ENCODE measurements at regions not wholly inside any gene's neighbourhood (a gene's known extent, or its start where the extent isn't known, plus 50 kb on each side); places are given as distances from the start of the nearest gene placed in this dataset.

DNA sequence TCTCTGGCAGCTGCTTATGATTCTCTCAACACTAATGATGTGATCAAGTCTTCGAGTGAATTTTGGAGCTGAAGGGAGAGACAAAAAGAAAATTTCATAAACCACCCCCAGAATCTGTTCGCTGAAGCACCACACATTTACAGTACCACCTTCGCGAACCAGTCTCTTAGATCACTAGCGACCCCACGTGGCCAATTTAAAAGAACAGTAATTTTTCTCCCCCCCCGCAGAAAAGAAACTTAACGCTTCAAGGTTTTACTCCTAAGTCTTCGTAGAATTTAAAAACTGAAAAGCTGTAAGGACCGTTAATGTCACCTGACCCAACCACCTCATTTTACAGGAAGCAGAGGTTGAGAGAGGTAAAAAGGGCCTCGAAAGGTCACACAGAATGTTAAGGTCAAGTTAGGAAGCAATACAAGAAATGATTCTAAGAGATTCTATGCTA is 187.5 kb downstream of the QDPR start:
- ATAC-seq = peak; percentile 89
- Mint-ChIP-seq H3K9me3 (no peaks in the 10 kb centered on the region), H3K27ac (peak overlapping the region; percentile 73), H3K4me1 (ENCODE audit: low read depth) (peaks cover 15% of the 10 kb centered on the region), H3K36me3 (ENCODE audit: low read depth) (no peaks in the 10 kb centered on the region), H3K4me3 (peak overlapping the region; percentile 18), H3K27me3 (no peaks in the 10 kb centered on the region)
- TF ChIP-seq CTCF (IDR thresholded peaks at IDR 0.05) = peak; percentile 59
- peak; percentile 74 for DNase-seq
- intact Hi-C loops (cut with micrococcal nuclease) = loop anchor here (10.0 kb wide), 1 partner anchor 530 kb away; no protein-coding TSS in a partner anchor
- POLR2A ChIA-PET = interaction anchor here (0.6 kb wide), 2 partner anchors 8 to 75 kb away, joined by 3 read pairs; no protein-coding TSS in a partner anchor
- CTCF ChIA-PET = interaction anchor here (0.6 to 3.4 kb wide), 33 partner anchors 9 to 1036 kb away, joined by 3 to 23 read pairs (median 4); no protein-coding TSS in a partner anchor

- peak overlapping the region; percentile 18 for H3K4me3 Mint-ChIP-seq
- peaks cover 15% of the 10 kb centered on the region for H3K4me1 Mint-ChIP-seq (ENCODE audit: low read depth)
- CTCF ChIA-PET = interaction anchor here (0.6 to 3.4 kb wide), 29 partner anchors 8 to 1035 kb away, joined by 3 to 23 read pairs (median 4); no protein-coding TSS in a partner anchor
- no peaks in the 10 kb centered on the region for H3K9me3 Mint-ChIP-seq
- DNase-seq = no peak
- peaks cover 1% of the 10 kb centered on the region for H3K27me3 Mint-ChIP-seq
- POLR2A ChIA-PET = no interaction called here
- ATAC-seq = no peak
- no peaks in the 10 kb centered on the region for H3K36me3 Mint-ChIP-seq (ENCODE audit: low read depth)
- intact Hi-C loops (cut with micrococcal nuclease) = loop anchor here (10.0 kb wide), 1 partner anchor 529 kb away; no protein-coding TSS in a partner anchor
- no peak for TF ChIP-seq CTCF (IDR thresholded peaks at IDR 0.05)
- peak overlapping the region; percentile 73 for H3K27ac Mint-ChIP-seq
Observed at GRCh38 chr4:17323554-17324385, 188.1 kb downstream of the QDPR start.

DNA sequence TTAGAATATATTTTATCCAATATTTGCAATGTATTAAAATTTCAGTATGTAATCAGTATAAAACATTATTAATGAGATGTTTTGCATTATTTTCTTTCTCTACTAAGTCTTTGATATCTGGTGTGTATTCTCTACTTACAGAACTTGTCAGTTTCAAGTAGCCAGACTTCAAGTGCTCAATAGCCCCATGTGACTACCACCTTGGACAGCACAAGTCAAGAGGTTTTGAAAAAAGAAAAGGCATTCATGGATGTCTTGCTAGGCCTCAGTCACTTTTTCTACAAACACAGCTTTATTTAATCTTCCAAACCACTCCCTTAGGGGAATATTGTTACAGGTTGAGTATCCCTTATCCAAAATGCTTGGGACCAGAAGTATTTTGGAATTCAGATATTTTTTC is 189.4 kb downstream of the QDPR start:
- Mint-ChIP-seq H3K36me3 (ENCODE audit: low read depth) (no peaks in the 10 kb centered on the region), H3K27ac (no peak overlapping the region), H3K27me3 (peaks cover 3% of the 10 kb centered on the region), H3K4me1 (ENCODE audit: low read depth) (peaks cover 11% of the 10 kb centered on the region), H3K9me3 (no peaks in the 10 kb centered on the region), H3K4me3 (no peak overlapping the region)
- CTCF ChIA-PET = interaction anchor here (0.7 to 2.9 kb wide), 4 partner anchors 15 to 406 kb away, joined by 3 to 21 read pairs (median 8); no protein-coding TSS in a partner anchor
- DNase-seq (no peak), ATAC-seq (no peak)
- intact Hi-C loops (cut with micrococcal nuclease) = loop anchor here (10.0 kb wide), 1 partner anchor 528 kb away; no protein-coding TSS in a partner anchor
- TF ChIP-seq CTCF (IDR thresholded peaks at IDR 0.05) = no peak
- POLR2A ChIA-PET = no interaction called here

GRCh38 chr4:17320046-17320445 is 191.8 kb downstream of the QDPR start:
- no peak overlapping the region for H3K27ac Mint-ChIP-seq
- intact Hi-C loops (cut with micrococcal nuclease) = loop anchor here (10.0 kb wide), 1 partner anchor 525 kb away; no protein-coding TSS in a partner anchor
- no peak for TF ChIP-seq CTCF (IDR thresholded peaks at IDR 0.05)
- H3K9me3 Mint-ChIP-seq = no peaks in the 10 kb centered on the region
- H3K27me3 Mint-ChIP-seq = peaks cover 7% of the 10 kb centered on the region
- ChIA-PET POLR2A (no interaction called here), CTCF (interaction anchor here (0.8 to 1.0 kb wide), 2 partner anchors 128 to 403 kb away, joined by 4 read pairs; no protein-coding TSS in a partner anchor)
- peaks cover 11% of the 10 kb centered on the region for H3K4me1 Mint-ChIP-seq (ENCODE audit: low read depth)
- no peak for DNase-seq
- no peak for ATAC-seq
- H3K36me3 Mint-ChIP-seq (ENCODE audit: low read depth) = no peaks in the 10 kb centered on the region
- H3K4me3 Mint-ChIP-seq = no peak overlapping the region

DNA sequence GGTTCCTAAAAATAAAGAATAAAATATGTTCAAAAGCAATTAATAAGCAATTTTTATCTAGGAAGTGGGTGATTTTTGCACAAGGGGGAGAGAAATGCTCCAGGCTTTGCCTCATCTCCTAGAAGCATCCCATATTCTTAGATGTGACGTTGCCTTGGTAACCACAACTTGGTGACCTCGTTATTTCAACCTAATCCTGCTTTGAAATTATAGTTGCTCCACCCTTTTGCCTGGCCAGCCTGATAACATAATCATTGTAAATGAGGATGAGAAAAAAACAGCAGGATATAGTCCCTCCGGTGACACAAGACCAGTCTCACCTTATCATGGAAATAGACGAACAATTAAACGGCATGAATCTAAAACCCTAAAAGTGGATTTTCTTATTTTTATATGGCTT is 194.4 kb downstream of the QDPR start:
- DNase-seq (no peak), ATAC-seq (no peak)
- Mint-ChIP-seq H3K4me3 (no peak overlapping the region), H3K36me3 (ENCODE audit: low read depth) (no peaks in the 10 kb centered on the region), H3K27me3 (peaks cover 12% of the 10 kb centered on the region), H3K27ac (no peak overlapping the region), H3K4me1 (ENCODE audit: low read depth) (no peaks in the 10 kb centered on the region), H3K9me3 (no peaks in the 10 kb centered on the region)
- intact Hi-C loops (cut with micrococcal nuclease) = no loop called here
- POLR2A ChIA-PET = no interaction called here
- CTCF ChIA-PET = no interaction called here
- no peak for TF ChIP-seq CTCF (IDR thresholded peaks at IDR 0.05)

Data from activated CD8-positive, alpha-beta T cell treated with anti-CD3 and anti-CD28 coated beads for 36 hours (primary cell).